Prostate gland (tissue), 2 donors: ENCODE measurements at regions not wholly inside any gene's neighbourhood (a gene's known extent, or its start where the extent isn't known, plus 50 kb on each side); places are given as distances from the start of the nearest gene placed in this dataset.

Source experiments
- DNase-seq: peaks from one replicate; pipeline ENCODE4 v3.0.0-alpha.2; 2019; ENCODE audit warnings: low spot score
- H3K27ac ChIP-seq, 2 donors: fragments of 200-600 bp; sonication (generic); 2 replicates each; pipeline ENCODE4 v1.5.1; 2017 to 2019
- H3K27me3 ChIP-seq: fragments of 200-600 bp; sonication (generic); replicated peaks from 2 replicates; pipeline ENCODE4 v1.5.1; 2019; ENCODE audit not compliant: insufficient read depth
- H3K36me3 ChIP-seq, 2 donors: fragments of 200-600 bp; sonication (generic); 1 replicate in 1 of 2; 2 replicates in 1 of 2; pipeline versions ENCODE4 v1.5.1 to v1.8.1; 2017 to 2019
- H3K4me1 ChIP-seq: fragments of 200-600 bp; sonication (generic); replicated peaks from 2 replicates; pipeline ENCODE4 v1.5.1; 2019
- H3K4me3 ChIP-seq, 2 donors: fragments of 200-600 bp; sonication (generic); 2 replicates each; pipeline ENCODE4 v1.5.1; 2017 to 2019
- H3K9me3 ChIP-seq: fragments of 200-600 bp; sonication (generic); 2 replicates; pipeline ENCODE4 v1.5.1; 2017
- CTCF ChIP-seq, 4 experiments: fragments of 200-600 bp in 2 of 4; fragments of 450-650 bp in 2 of 4; sonication (generic) in 2 of 4; IDR thresholded peaks; 1 replicate in 3 of 4; 2 replicates in 1 of 4; pipeline ENCODE4 v1.5.1; 2016 to 2019; ENCODE audit warnings: antibody characterized with exemption in 4 of 4, mild to moderate bottlenecking in 2 of 4, moderate library complexity in 2 of 4
- POLR2A ChIP-seq: fragments of 450-650 bp; IDR thresholded peaks from one replicate; pipeline ENCODE4 v1.6.1; 2016; ENCODE audit warnings: antibody characterized with exemption, mild to moderate bottlenecking
- POLR2AphosphoS5 ChIP-seq: sonication (generic); formaldehyde crosslinking; IDR thresholded peaks from one replicate; pipeline ENCODE4 v1.6.1; 2017; ENCODE audit warnings: antibody characterized with exemption
- WGBS: methylation state at CpG from one replicate; pipeline ENCODE4 v1.1.5; 2018; 5-methylcytosine and 5-hydroxymethylcytosine counted together
- intact Hi-C: fragments of 100-400 bp; cut with DNase I; formaldehyde crosslinking; loops from one replicate; pipeline ENCODE4 v1.14.2; 2022

GRCh38 chr4:57270346-57270745, 160.2 kb upstream of the IGFBP7 start:
- Histone ChIP-seq H3K9me3 (no peaks in the 10 kb centered on the region), H3K4me3 (no peak overlapping the region), H3K27me3 (no peaks in the 10 kb centered on the region), H3K36me3 (no peaks in the 10 kb centered on the region), H3K4me1 (no peaks in the 10 kb centered on the region), H3K27ac (no peak overlapping the region)
- no peak for DNase-seq
- intact Hi-C loops, result no loop called here
- TF ChIP-seq POLR2AphosphoS5, result no peak
- TF ChIP-seq POLR2A, result no peak
- TF ChIP-seq CTCF (IDR thresholded peaks at IDR 0.05), result no peak
- WGBS, result 71% methylated on average over 7 of the region's 7 CpGs

- TF ChIP-seq POLR2AphosphoS5 (no peak), POLR2A (no peak), CTCF (IDR thresholded peaks at IDR 0.05) (no peak)
- Histone ChIP-seq H3K4me1 (no peaks in the 10 kb centered on the region), H3K27me3 (no peaks in the 10 kb centered on the region), H3K9me3 (no peaks in the 10 kb centered on the region), H3K27ac (no peak overlapping the region), H3K36me3 (no peaks in the 10 kb centered on the region), H3K4me3 (no peak overlapping the region)
- WGBS, result 41% methylated on average over 6 of the region's 6 CpGs
- intact Hi-C loops, result no loop called here
- no peak for DNase-seq
Observed at GRCh38 chr4:57265831-57266582, 155.8 kb upstream of the IGFBP7 start.

- H3K4me3 ChIP-seq, result no peak overlapping the region
- H3K36me3 ChIP-seq, result no peaks in the 10 kb centered on the region
- H3K4me1 ChIP-seq, result no peaks in the 10 kb centered on the region
- no peak overlapping the region for H3K27ac ChIP-seq
- DNase-seq, result no peak
- intact Hi-C loops, result no loop called here
- TF ChIP-seq POLR2AphosphoS5, result no peak
- TF ChIP-seq CTCF (IDR thresholded peaks at IDR 0.05), result no peak
- no peak for TF ChIP-seq POLR2A
- H3K9me3 ChIP-seq, result no peaks in the 10 kb centered on the region
- H3K27me3 ChIP-seq, result no peaks in the 10 kb centered on the region
Observed at GRCh38 chr4:57254754-57255153, 144.6 kb upstream of the IGFBP7 start.

GRCh38 chr4:57249083-57249482, 138.9 kb upstream of the IGFBP7 start:
- H3K9me3 ChIP-seq, result no peaks in the 10 kb centered on the region
- intact Hi-C loops, result no loop called here
- no peak for DNase-seq
- no peak for TF ChIP-seq POLR2A
- no peak for TF ChIP-seq POLR2AphosphoS5
- H3K4me1 ChIP-seq, result no peaks in the 10 kb centered on the region
- no peak overlapping the region for H3K4me3 ChIP-seq
- H3K27ac ChIP-seq, result no peak overlapping the region
- H3K36me3 ChIP-seq, result no peaks in the 10 kb centered on the region
- no peaks in the 10 kb centered on the region for H3K27me3 ChIP-seq
- WGBS, result 10% methylated on average over 1 of the region's 1 CpG

GRCh38 chr4:57243076-57243475, 132.9 kb upstream of the IGFBP7 start:
- no peak for DNase-seq
- Histone ChIP-seq H3K9me3 (no peaks in the 10 kb centered on the region), H3K27ac (no peak overlapping the region), H3K4me3 (no peak overlapping the region), H3K36me3 (no peaks in the 10 kb centered on the region), H3K27me3 (no peaks in the 10 kb centered on the region), H3K4me1 (no peaks in the 10 kb centered on the region)
- intact Hi-C loops, result no loop called here
- WGBS, result 77% methylated on average over 2 of the region's 2 CpGs
- TF ChIP-seq POLR2A (no peak), POLR2AphosphoS5 (no peak), CTCF (IDR thresholded peaks at IDR 0.05) (no peak)
